Hematopoietic multipotent progenitor cell treated with erythropoietin and hydrocortisone succinate and interleukin-3 and kit ligand, for 6 days (in vitro differentiated cells): ENCODE measurements at regions not wholly inside any gene's neighbourhood (a gene's known extent, or its start where the extent isn't known, plus 50 kb on each side); places are given as distances from the start of the nearest gene placed in this dataset.
"Not testable (repeated sequence)": the region's sequence is repeated elsewhere in the genome, so short reads cannot be mapped to it uniquely, and the experiment has no call there.

ENCODE experiments used
- DNase-seq: peaks from one replicate; pipeline ENCODE4 v3.0.0-alpha.2; 2015

GRCh38 chr10:65100881-65101280 lies 1579.7 kb downstream of the REEP3 start:
- not testable (repeated sequence) for DNase-seq

- DNase-seq: no peak
Measured at GRCh38 chr10:65110009-65110408, 1588.8 kb downstream of the REEP3 start.

GRCh38 chr10:65111059-65111458 lies 1589.9 kb downstream of the REEP3 start:
- DNase-seq: not testable (repeated sequence)

- DNase-seq: no peak
Measured at GRCh38 chr10:65112573-65112972, 1591.4 kb downstream of the REEP3 start.

- DNase-seq: no peak
Measured at GRCh38 chr10:65123120-65123519, 1601.9 kb downstream of the REEP3 start.

GRCh38 chr10:65125212-65125611 lies 1604.0 kb downstream of the REEP3 start:
- no peak for DNase-seq

- DNase-seq: no peak
Measured at GRCh38 chr10:65126288-65126687, 1605.1 kb downstream of the REEP3 start.

- no peak for DNase-seq
Measured at GRCh38 chr10:65128277-65128676, 1607.1 kb downstream of the REEP3 start.

GRCh38 chr10:65130162-65130758 lies 1609.1 kb downstream of the REEP3 start:
- DNase-seq: no peak

GRCh38 chr10:65133652-65134051 lies 1612.5 kb downstream of the REEP3 start:
- DNase-seq: no peak

- no peak for DNase-seq
Measured at GRCh38 chr10:65135508-65135907, 1614.3 kb downstream of the REEP3 start.

- DNase-seq: no peak
Measured at GRCh38 chr10:65142641-65143435, 1621.6 kb downstream of the REEP3 start.

- DNase-seq: no peak
Measured at GRCh38 chr10:65143723-65144122, 1622.5 kb downstream of the REEP3 start.

GRCh38 chr10:65149878-65150277 lies 1628.7 kb downstream of the REEP3 start:
- no peak for DNase-seq

GRCh38 chr10:65166272-65166671 lies 1645.1 kb downstream of the REEP3 start:
- no peak for DNase-seq

- no peak for DNase-seq
Measured at GRCh38 chr10:65172249-65172648, 1651.0 kb downstream of the REEP3 start.

GRCh38 chr10:65176994-65177393 lies 1655.8 kb downstream of the REEP3 start:
- DNase-seq: no peak

- no peak for DNase-seq
Measured at GRCh38 chr10:65183236-65183635, 1662.0 kb downstream of the REEP3 start.

- not testable (repeated sequence) for DNase-seq
Measured at GRCh38 chr10:65186668-65187067, 1665.5 kb downstream of the REEP3 start.

- no peak for DNase-seq
Measured at GRCh38 chr10:65194126-65194525, 1672.9 kb downstream of the REEP3 start.

- no peak for DNase-seq
Measured at GRCh38 chr10:65194555-65194954, 1673.4 kb downstream of the REEP3 start.

GRCh38 chr10:65196111-65196510 lies 1674.9 kb downstream of the REEP3 start:
- no peak for DNase-seq

- no peak for DNase-seq
Measured at GRCh38 chr10:65197935-65198334, 1676.7 kb downstream of the REEP3 start.

GRCh38 chr10:65201491-65201890 lies 1680.3 kb downstream of the REEP3 start:
- DNase-seq: no peak

- no peak for DNase-seq
Measured at GRCh38 chr10:65204999-65205398, 1683.8 kb downstream of the REEP3 start.
